H1 (cell line): ENCODE measurements at regions not wholly inside any gene's neighbourhood (a gene's known extent, or its start where the extent isn't known, plus 50 kb on each side); places are given as distances from the start of the nearest gene placed in this dataset.

Experiments used
- BRCA1 ChIP-seq: IDR thresholded peaks from 2 replicates; pipeline ENCODE4 v1.6.1; 2012; ENCODE audit warnings: low read depth, low read length, improper control_type of control experiment
- CHD2 ChIP-seq: IDR thresholded peaks from 2 replicates; pipeline ENCODE4 v1.6.1; 2012; ENCODE audit warnings: low read length, improper control_type of control experiment
- EGR1 ChIP-seq: IDR thresholded peaks from 2 replicates; pipeline ENCODE4 v1.6.1; 2011; ENCODE audit warnings: low read depth, low read length, borderline replicate concordance
- KDM1A ChIP-seq: fragments of 200-600, 300-600 bp; sonication (generic); IDR thresholded peaks from 2 replicates; pipeline ENCODE4 v1.7.1; 2016; ENCODE audit warnings: mild to moderate bottlenecking, low read length, borderline replicate concordance
- MAFK ChIP-seq: IDR thresholded peaks from 2 replicates; pipeline ENCODE4 v1.6.1; 2012; ENCODE audit warnings: low read depth, mild to moderate bottlenecking, improper control_type of control experiment, low read length
- NRF1 ChIP-seq: IDR thresholded peaks from 2 replicates; pipeline ENCODE4 v1.6.1; 2011; ENCODE audit warnings: mild to moderate bottlenecking, low read depth, low read length, improper control_type of control experiment
- POLR2A ChIP-seq, 2 experiments: IDR thresholded peaks; 1 replicate in 1 of 2; 2 replicates in 1 of 2; pipeline ENCODE4 v1.6.1; 2011; ENCODE audit warnings: low read depth in 2 of 2, low read length in 2 of 2, mild to moderate bottlenecking in 2 of 2; ENCODE audit errors: control extremely low read depth in 1 of 2
- RAD21 ChIP-seq, 2 experiments: IDR thresholded peaks in 1 of 2; conservative IDR thresholded peaks in 1 of 2; 2 replicates each; pipeline ENCODE4 v1.6.1; 2011; ENCODE audit warnings: low read depth in 2 of 2, low read length in 2 of 2, improper control_type of control experiment in 1 of 2, inconsistent platforms in 1 of 2, mild to moderate bottlenecking in 1 of 2, moderate library complexity in 1 of 2
- SP2 ChIP-seq: IDR thresholded peaks from 2 replicates; pipeline ENCODE4 v1.6.1; 2012; ENCODE audit warnings: mild to moderate bottlenecking, low read length, inconsistent platforms
- TEAD4 ChIP-seq: IDR thresholded peaks from 2 replicates; pipeline ENCODE4 v1.6.1; 2012; ENCODE audit warnings: low read depth, low read length, inconsistent platforms, mixed read lengths
- TF ChIP-seq, protein P1 (sequence below): fragments of 300-600 bp; sonication (generic); IDR thresholded peaks from 2 replicates; pipeline ENCODE4 v1.7.1; 2012; ENCODE audit warnings: low read length, moderate library complexity, mild to moderate bottlenecking, inconsistent platforms; ENCODE audit not compliant: insufficient replicate concordance
- TF ChIP-seq, protein P2 (sequence below): IDR thresholded peaks from 2 replicates; pipeline ENCODE4 v1.6.1; 2012; ENCODE audit warnings: low read length, inconsistent platforms

DNA sequence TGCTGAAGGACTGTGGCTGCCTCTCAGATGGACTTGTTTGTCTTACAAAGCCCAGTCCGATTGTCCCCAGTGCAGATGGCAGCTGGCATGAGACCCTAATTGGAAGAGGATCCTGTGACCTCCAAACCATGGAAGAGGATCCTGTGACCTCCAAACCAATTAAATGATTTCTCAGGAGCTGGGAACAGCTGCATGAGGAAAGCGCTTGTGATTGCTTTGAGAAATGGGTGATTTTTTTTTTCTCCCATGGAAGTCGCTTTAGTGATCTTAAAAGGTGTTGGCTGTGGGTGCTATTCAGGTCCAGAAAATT, 68.4 kb upstream of the LARS2 start (continued):
- TF ChIP-seq, protein P1, sequence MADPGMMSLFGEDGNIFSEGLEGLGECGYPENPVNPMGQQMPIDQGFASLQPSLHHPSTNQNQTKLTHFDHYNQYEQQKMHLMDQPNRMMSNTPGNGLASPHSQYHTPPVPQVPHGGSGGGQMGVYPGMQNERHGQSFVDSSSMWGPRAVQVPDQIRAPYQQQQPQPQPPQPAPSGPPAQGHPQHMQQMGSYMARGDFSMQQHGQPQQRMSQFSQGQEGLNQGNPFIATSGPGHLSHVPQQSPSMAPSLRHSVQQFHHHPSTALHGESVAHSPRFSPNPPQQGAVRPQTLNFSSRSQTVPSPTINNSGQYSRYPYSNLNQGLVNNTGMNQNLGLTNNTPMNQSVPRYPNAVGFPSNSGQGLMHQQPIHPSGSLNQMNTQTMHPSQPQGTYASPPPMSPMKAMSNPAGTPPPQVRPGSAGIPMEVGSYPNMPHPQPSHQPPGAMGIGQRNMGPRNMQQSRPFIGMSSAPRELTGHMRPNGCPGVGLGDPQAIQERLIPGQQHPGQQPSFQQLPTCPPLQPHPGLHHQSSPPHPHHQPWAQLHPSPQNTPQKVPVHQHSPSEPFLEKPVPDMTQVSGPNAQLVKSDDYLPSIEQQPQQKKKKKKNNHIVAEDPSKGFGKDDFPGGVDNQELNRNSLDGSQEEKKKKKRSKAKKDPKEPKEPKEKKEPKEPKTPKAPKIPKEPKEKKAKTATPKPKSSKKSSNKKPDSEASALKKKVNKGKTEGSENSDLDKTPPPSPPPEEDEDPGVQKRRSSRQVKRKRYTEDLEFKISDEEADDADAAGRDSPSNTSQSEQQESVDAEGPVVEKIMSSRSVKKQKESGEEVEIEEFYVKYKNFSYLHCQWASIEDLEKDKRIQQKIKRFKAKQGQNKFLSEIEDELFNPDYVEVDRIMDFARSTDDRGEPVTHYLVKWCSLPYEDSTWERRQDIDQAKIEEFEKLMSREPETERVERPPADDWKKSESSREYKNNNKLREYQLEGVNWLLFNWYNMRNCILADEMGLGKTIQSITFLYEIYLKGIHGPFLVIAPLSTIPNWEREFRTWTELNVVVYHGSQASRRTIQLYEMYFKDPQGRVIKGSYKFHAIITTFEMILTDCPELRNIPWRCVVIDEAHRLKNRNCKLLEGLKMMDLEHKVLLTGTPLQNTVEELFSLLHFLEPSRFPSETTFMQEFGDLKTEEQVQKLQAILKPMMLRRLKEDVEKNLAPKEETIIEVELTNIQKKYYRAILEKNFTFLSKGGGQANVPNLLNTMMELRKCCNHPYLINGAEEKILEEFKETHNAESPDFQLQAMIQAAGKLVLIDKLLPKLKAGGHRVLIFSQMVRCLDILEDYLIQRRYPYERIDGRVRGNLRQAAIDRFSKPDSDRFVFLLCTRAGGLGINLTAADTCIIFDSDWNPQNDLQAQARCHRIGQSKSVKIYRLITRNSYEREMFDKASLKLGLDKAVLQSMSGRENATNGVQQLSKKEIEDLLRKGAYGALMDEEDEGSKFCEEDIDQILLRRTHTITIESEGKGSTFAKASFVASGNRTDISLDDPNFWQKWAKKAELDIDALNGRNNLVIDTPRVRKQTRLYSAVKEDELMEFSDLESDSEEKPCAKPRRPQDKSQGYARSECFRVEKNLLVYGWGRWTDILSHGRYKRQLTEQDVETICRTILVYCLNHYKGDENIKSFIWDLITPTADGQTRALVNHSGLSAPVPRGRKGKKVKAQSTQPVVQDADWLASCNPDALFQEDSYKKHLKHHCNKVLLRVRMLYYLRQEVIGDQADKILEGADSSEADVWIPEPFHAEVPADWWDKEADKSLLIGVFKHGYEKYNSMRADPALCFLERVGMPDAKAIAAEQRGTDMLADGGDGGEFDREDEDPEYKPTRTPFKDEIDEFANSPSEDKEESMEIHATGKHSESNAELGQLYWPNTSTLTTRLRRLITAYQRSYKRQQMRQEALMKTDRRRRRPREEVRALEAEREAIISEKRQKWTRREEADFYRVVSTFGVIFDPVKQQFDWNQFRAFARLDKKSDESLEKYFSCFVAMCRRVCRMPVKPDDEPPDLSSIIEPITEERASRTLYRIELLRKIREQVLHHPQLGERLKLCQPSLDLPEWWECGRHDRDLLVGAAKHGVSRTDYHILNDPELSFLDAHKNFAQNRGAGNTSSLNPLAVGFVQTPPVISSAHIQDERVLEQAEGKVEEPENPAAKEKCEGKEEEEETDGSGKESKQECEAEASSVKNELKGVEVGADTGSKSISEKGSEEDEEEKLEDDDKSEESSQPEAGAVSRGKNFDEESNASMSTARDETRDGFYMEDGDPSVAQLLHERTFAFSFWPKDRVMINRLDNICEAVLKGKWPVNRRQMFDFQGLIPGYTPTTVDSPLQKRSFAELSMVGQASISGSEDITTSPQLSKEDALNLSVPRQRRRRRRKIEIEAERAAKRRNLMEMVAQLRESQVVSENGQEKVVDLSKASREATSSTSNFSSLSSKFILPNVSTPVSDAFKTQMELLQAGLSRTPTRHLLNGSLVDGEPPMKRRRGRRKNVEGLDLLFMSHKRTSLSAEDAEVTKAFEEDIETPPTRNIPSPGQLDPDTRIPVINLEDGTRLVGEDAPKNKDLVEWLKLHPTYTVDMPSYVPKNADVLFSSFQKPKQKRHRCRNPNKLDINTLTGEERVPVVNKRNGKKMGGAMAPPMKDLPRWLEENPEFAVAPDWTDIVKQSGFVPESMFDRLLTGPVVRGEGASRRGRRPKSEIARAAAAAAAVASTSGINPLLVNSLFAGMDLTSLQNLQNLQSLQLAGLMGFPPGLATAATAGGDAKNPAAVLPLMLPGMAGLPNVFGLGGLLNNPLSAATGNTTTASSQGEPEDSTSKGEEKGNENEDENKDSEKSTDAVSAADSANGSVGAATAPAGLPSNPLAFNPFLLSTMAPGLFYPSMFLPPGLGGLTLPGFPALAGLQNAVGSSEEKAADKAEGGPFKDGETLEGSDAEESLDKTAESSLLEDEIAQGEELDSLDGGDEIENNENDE = no peak
- TF ChIP-seq SP2 (no peak), TEAD4 (no peak), POLR2A (IDR thresholded peaks at IDR 0.05; ENCODE audit: control extremely low read depth in 1 of 2, low read depth in 2 of 2, low read length in 2 of 2) (no peak), EGR1 (no peak), KDM1A (no peak), BRCA1 (no peak), RAD21 (IDR thresholded peaks at IDR 0.05 in 1 of 2, conservative IDR thresholded peaks at IDR 0.05 in 1 of 2; ENCODE audit: low read depth in 2 of 2, low read length in 2 of 2) (no peak), NRF1 (no peak), CHD2 (no peak), MAFK (no peak)
- TF ChIP-seq, protein P2, sequence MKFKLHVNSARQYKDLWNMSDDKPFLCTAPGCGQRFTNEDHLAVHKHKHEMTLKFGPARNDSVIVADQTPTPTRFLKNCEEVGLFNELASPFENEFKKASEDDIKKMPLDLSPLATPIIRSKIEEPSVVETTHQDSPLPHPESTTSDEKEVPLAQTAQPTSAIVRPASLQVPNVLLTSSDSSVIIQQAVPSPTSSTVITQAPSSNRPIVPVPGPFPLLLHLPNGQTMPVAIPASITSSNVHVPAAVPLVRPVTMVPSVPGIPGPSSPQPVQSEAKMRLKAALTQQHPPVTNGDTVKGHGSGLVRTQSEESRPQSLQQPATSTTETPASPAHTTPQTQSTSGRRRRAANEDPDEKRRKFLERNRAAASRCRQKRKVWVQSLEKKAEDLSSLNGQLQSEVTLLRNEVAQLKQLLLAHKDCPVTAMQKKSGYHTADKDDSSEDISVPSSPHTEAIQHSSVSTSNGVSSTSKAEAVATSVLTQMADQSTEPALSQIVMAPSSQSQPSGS = no peak
